ENCODE measurements at regions not wholly inside any gene's neighbourhood (a gene's known extent, or its start where the extent isn't known, plus 50 kb on each side); places are given as distances from the start of the nearest gene placed in this dataset.

GRCh38 chr14:46381674-46382073 lies 269.9 kb downstream of the RPL10L start:
- H3K4me3 ChIP-seq (ENCODE audit: low read depth in 1 of 3, low read length in 3 of 3), result no peak overlapping the region
- TF ChIP-seq, protein P1, sequence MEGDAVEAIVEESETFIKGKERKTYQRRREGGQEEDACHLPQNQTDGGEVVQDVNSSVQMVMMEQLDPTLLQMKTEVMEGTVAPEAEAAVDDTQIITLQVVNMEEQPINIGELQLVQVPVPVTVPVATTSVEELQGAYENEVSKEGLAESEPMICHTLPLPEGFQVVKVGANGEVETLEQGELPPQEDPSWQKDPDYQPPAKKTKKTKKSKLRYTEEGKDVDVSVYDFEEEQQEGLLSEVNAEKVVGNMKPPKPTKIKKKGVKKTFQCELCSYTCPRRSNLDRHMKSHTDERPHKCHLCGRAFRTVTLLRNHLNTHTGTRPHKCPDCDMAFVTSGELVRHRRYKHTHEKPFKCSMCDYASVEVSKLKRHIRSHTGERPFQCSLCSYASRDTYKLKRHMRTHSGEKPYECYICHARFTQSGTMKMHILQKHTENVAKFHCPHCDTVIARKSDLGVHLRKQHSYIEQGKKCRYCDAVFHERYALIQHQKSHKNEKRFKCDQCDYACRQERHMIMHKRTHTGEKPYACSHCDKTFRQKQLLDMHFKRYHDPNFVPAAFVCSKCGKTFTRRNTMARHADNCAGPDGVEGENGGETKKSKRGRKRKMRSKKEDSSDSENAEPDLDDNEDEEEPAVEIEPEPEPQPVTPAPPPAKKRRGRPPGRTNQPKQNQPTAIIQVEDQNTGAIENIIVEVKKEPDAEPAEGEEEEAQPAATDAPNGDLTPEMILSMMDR (IDR thresholded peaks at IDR 0.05; ENCODE audit: low read depth, low read length, missing input control), result no peak
- TF ChIP-seq SP1 (IDR thresholded peaks at IDR 0.05) (no peak), JUND (IDR thresholded peaks at IDR 0.05) (no peak), EGR1 (IDR thresholded peaks at IDR 0.05; ENCODE audit: low read depth in 2 of 2) (no peak), NR2F2 (IDR thresholded peaks at IDR 0.05) (no peak), TAF1 (conservative IDR thresholded peaks at IDR 0.05) (no peak), FOXA2 (IDR thresholded peaks at IDR 0.05) (no peak), HNF4G (IDR thresholded peaks at IDR 0.05) (no peak), YY1 (IDR thresholded peaks at IDR 0.05) (no peak), RAD21 (IDR thresholded peaks at IDR 0.05) (no peak), GABPA (IDR thresholded peaks at IDR 0.05 in 1 of 2, conservative IDR thresholded peaks at IDR 0.05 in 1 of 2) (no peak), HNF4A (conservative IDR thresholded peaks at IDR 0.05) (no peak), RXRA (IDR thresholded peaks at IDR 0.05) (no peak), FOXA1 (IDR thresholded peaks at IDR 0.05) (no peak)
- TF ChIP-seq, protein P2, sequence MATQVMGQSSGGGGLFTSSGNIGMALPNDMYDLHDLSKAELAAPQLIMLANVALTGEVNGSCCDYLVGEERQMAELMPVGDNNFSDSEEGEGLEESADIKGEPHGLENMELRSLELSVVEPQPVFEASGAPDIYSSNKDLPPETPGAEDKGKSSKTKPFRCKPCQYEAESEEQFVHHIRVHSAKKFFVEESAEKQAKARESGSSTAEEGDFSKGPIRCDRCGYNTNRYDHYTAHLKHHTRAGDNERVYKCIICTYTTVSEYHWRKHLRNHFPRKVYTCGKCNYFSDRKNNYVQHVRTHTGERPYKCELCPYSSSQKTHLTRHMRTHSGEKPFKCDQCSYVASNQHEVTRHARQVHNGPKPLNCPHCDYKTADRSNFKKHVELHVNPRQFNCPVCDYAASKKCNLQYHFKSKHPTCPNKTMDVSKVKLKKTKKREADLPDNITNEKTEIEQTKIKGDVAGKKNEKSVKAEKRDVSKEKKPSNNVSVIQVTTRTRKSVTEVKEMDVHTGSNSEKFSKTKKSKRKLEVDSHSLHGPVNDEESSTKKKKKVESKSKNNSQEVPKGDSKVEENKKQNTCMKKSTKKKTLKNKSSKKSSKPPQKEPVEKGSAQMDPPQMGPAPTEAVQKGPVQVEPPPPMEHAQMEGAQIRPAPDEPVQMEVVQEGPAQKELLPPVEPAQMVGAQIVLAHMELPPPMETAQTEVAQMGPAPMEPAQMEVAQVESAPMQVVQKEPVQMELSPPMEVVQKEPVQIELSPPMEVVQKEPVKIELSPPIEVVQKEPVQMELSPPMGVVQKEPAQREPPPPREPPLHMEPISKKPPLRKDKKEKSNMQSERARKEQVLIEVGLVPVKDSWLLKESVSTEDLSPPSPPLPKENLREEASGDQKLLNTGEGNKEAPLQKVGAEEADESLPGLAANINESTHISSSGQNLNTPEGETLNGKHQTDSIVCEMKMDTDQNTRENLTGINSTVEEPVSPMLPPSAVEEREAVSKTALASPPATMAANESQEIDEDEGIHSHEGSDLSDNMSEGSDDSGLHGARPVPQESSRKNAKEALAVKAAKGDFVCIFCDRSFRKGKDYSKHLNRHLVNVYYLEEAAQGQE (IDR thresholded peaks at IDR 0.05), result no peak
- TF ChIP-seq, protein P3, sequence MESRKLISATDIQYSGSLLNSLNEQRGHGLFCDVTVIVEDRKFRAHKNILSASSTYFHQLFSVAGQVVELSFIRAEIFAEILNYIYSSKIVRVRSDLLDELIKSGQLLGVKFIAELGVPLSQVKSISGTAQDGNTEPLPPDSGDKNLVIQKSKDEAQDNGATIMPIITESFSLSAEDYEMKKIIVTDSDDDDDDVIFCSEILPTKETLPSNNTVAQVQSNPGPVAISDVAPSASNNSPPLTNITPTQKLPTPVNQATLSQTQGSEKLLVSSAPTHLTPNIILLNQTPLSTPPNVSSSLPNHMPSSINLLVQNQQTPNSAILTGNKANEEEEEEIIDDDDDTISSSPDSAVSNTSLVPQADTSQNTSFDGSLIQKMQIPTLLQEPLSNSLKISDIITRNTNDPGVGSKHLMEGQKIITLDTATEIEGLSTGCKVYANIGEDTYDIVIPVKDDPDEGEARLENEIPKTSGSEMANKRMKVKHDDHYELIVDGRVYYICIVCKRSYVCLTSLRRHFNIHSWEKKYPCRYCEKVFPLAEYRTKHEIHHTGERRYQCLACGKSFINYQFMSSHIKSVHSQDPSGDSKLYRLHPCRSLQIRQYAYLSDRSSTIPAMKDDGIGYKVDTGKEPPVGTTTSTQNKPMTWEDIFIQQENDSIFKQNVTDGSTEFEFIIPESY (IDR thresholded peaks at IDR 0.05), result no peak
- TF ChIP-seq, protein P4, sequence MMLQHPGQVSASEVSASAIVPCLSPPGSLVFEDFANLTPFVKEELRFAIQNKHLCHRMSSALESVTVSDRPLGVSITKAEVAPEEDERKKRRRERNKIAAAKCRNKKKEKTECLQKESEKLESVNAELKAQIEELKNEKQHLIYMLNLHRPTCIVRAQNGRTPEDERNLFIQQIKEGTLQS (IDR thresholded peaks at IDR 0.05), result no peak
- TF ChIP-seq, protein P5, sequence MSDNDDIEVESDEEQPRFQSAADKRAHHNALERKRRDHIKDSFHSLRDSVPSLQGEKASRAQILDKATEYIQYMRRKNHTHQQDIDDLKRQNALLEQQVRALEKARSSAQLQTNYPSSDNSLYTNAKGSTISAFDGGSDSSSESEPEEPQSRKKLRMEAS (IDR thresholded peaks at IDR 0.05), result no peak
- WGBS, result 59% methylated on average over 2 of the region's 2 CpGs

More at GRCh38 chr14:46381674-46382073, 269.9 kb downstream of the RPL10L start:
- Histone ChIP-seq H3K4me1 (ENCODE audit: control insufficient read depth in 4 of 4, insufficient read depth in 4 of 4, low read length in 3 of 4) (no peaks in the 10 kb centered on the region), H3K9ac (ENCODE audit: low read depth in 1 of 2, low read length in 2 of 2) (no peak overlapping the region), H3K27me3 (ENCODE audit: control insufficient read depth in 4 of 4, insufficient read depth in 4 of 4, low read length in 3 of 4) (no peaks in the 10 kb centered on the region), H3K36me3 (ENCODE audit: control insufficient read depth in 4 of 4, insufficient read depth in 3 of 4, low read depth in 1 of 4, low read length in 3 of 4) (no peaks in the 10 kb centered on the region), H3K9me3 (ENCODE audit: control insufficient read depth in 4 of 4, low read length in 3 of 4) (peaks cover 0 to 4% (median 0%) of the 10 kb centered on the region in 4 donors), H3K27ac (ENCODE audit: low read depth in 1 of 2, low read length in 2 of 2) (no peak overlapping the region)
- DNase-seq (ENCODE audit: low spot score), result no peak

Data from liver (tissue), 8 donors.